ENCODE measurements at regions not wholly inside any gene's neighbourhood (a gene's known extent, or its start where the extent isn't known, plus 50 kb on each side); places are given as distances from the start of the nearest gene placed in this dataset.

GRCh38 chr21:39007532-39007931 lies 175.7 kb downstream of the PSMG1 start:
- CTCF ChIA-PET: interaction anchor here (0.6 kb wide), 2 partner anchors 12 to 17 kb away, joined by 3 read pairs; no protein-coding TSS in a partner anchor
- Histone ChIP-seq H4K20me1 (replicated peaks; ENCODE audit: control insufficient read depth, extremely low read depth, insufficient read depth, low read length) (no peaks in the 10 kb centered on the region), H3K4me3 (replicated peaks in 1 of 3; ENCODE audit: insufficient read depth in 1 of 3, low read depth in 1 of 3, low read length in 3 of 3) (no peak overlapping the region), H2AFZ (ENCODE audit: low read depth, low read length) (no peak overlapping the region), H3K9me1 (replicated peaks; ENCODE audit: control insufficient read depth, extremely low read depth, insufficient read depth, low read length) (no peaks in the 10 kb centered on the region), H3K4me1 (ENCODE audit: control insufficient read depth, extremely low read depth, insufficient read depth, low read length) (peaks cover 42% of the 10 kb centered on the region), H3K27ac (ENCODE audit: insufficient read depth, low read depth, low read length) (no peak overlapping the region), H3K9ac (replicated peaks; ENCODE audit: extremely low read depth, insufficient read depth, low read length) (no peak overlapping the region), H3K27me3 (ENCODE audit: control insufficient read depth in 2 of 2, insufficient read depth in 2 of 2, low read length in 2 of 2) (no peaks in the 10 kb centered on the region), H3K4me2 (ENCODE audit: insufficient read depth, low read length) (no peak overlapping the region), H3K79me2 (ENCODE audit: control insufficient read depth, insufficient read depth, low read length) (no peaks in the 10 kb centered on the region), H3K36me3 (ENCODE audit: control insufficient read depth in 2 of 2, extremely low read depth in 1 of 2, insufficient read depth in 2 of 2, low read length in 2 of 2) (no peaks in the 10 kb centered on the region), H3K9me3 (replicated peaks; ENCODE audit: control insufficient read depth, insufficient read depth, low read length) (no peaks in the 10 kb centered on the region)
- intact Hi-C loops (cut with micrococcal nuclease) (no loop called here), dilution Hi-C loops (cut with MboI; ENCODE audit: extremely low pct_ligation_motif_present, low sequenced_read_pairs) (no loop called here)
- TF ChIP-seq POLR2AphosphoS5 (IDR thresholded peaks at IDR 0.05; ENCODE audit: insufficient read depth, low read depth, low read length) (no peak), EZH2 (IDR thresholded peaks at IDR 0.05; ENCODE audit: borderline replicate concordance, low read depth, low read length, severe bottlenecking) (no peak), MYC (IDR thresholded peaks at IDR 0.05; ENCODE audit: low read depth, low read length) (no peak), CTCF (IDR thresholded peaks at IDR 0.05; ENCODE audit: extremely low read depth in 1 of 2, insufficient read depth in 1 of 2, low read depth in 1 of 2, low read length in 2 of 2) (no peak), MAX (IDR thresholded peaks at IDR 0.05; ENCODE audit: insufficient read depth, insufficient read length) (no peak), JUN (IDR thresholded peaks at IDR 0.05; ENCODE audit: borderline replicate concordance, insufficient read depth, insufficient read length, low read depth) (no peak), GATA2 (IDR thresholded peaks at IDR 0.05; ENCODE audit: insufficient read depth, insufficient read length, low read depth, low read length) (no peak), POLR2A (IDR thresholded peaks at IDR 0.05; ENCODE audit: low read depth, low read length) (no peak), FOS (IDR thresholded peaks at IDR 0.05; ENCODE audit: borderline replicate concordance, insufficient read depth, low read length) (no peak)
- no peak for DNase-seq (ENCODE audit: low read depth, low spot score)
- POLR2A ChIA-PET: no interaction called here
- BruUV-seq (replicated peaks): no TSS peak
- peak; percentile 42 for FAIRE-seq

All from endothelial cell of umbilical vein (primary cell).